Loucy (cell line): ENCODE measurements at regions not wholly inside any gene's neighbourhood (a gene's known extent, or its start where the extent isn't known, plus 50 kb on each side); places are given as distances from the start of the nearest gene placed in this dataset.

Source experiments
- H2AFZ ChIP-seq: fragments of 200-600 bp; sonication (generic); 2 replicates; pipeline ENCODE4 v1.6.0; 2016; ENCODE audit warnings: antibody characterized with exemption, mild to moderate bottlenecking, low read length, moderate library complexity
- H3F3A ChIP-seq: fragments of 200-600 bp; 2 replicates; pipeline ENCODE4 v1.6.0; 2016; ENCODE audit warnings: antibody characterized with exemption, low read depth, mild to moderate bottlenecking
- H3K27me3 ChIP-seq: fragments of 200-600 bp; sonication (generic); 2 replicates; pipeline ENCODE4 v1.6.1; 2014; ENCODE audit warnings: low read length, mild to moderate bottlenecking; ENCODE audit not compliant: insufficient read depth, poor library complexity, severe bottlenecking
- H3K36me3 ChIP-seq: fragments of 200-600 bp; sonication (generic); 2 replicates; pipeline ENCODE4 v1.6.1; 2016; ENCODE audit warnings: low read length; ENCODE audit not compliant: insufficient read depth
- H3K4me1 ChIP-seq: fragments of 200-600 bp; sonication (generic); 2 replicates; pipeline ENCODE4 v1.5.1; 2014; ENCODE audit warnings: low read length, mild to moderate bottlenecking; ENCODE audit not compliant: insufficient read depth, poor library complexity, severe bottlenecking
- H3K4me2 ChIP-seq: fragments of 200-600 bp; sonication (generic); 2 replicates; pipeline ENCODE4 v1.6.0; 2014; ENCODE audit warnings: antibody characterized with exemption, low read length, low read depth, mild to moderate bottlenecking; ENCODE audit not compliant: poor library complexity, severe bottlenecking
- H3K4me3 ChIP-seq: fragments of 200-600 bp; sonication (generic); 2 replicates; pipeline ENCODE4 v1.5.1; 2014; ENCODE audit warnings: low read length, mild to moderate bottlenecking, mixed read lengths; ENCODE audit not compliant: poor library complexity, severe bottlenecking
- H3K79me2 ChIP-seq: fragments of 200-600 bp; sonication (generic); 2 replicates; pipeline ENCODE4 v1.6.1; 2014; ENCODE audit warnings: low read length; ENCODE audit not compliant: insufficient read depth
- H3K9ac ChIP-seq: fragments of 200-600 bp; sonication (generic); 2 replicates; pipeline ENCODE4 v1.6.0; 2014; ENCODE audit warnings: mild to moderate bottlenecking, low read depth, low read length, moderate library complexity; ENCODE audit not compliant: poor library complexity, severe bottlenecking
- H3K9me2 ChIP-seq: fragments of 200-600 bp; sonication (generic); replicated peaks from 2 replicates; pipeline ENCODE4 v1.6.1; 2016; ENCODE audit warnings: low read depth, low read length, mixed read lengths
- H3K9me3 ChIP-seq: fragments of 200-600 bp; sonication (generic); 2 replicates; pipeline ENCODE4 v1.6.1; 2014; ENCODE audit warnings: mild to moderate bottlenecking, antibody characterized with exemption, low read length, low read depth; ENCODE audit not compliant: insufficient read depth
- H4K20me1 ChIP-seq: fragments of 200-600 bp; sonication (generic); 2 replicates; pipeline ENCODE4 v1.6.0; 2014; ENCODE audit warnings: antibody characterized with exemption, low read length, mild to moderate bottlenecking; ENCODE audit not compliant: insufficient read depth, poor library complexity, severe bottlenecking
- EZH2phosphoT487 ChIP-seq: fragments of 200-600 bp; IDR thresholded peaks from 2 replicates; pipeline ENCODE4 v1.6.1; 2018; ENCODE audit warnings: antibody characterized with exemption, mild to moderate bottlenecking, moderate library complexity, borderline replicate concordance
- TF ChIP-seq, protein P1 (sequence below): fragments of 200-600 bp; sonication (generic); conservative IDR thresholded peaks from 2 replicates; pipeline ENCODE4 v1.5.1; 2014; ENCODE audit warnings: mild to moderate bottlenecking, antibody characterized with exemption, low read length

DNA sequence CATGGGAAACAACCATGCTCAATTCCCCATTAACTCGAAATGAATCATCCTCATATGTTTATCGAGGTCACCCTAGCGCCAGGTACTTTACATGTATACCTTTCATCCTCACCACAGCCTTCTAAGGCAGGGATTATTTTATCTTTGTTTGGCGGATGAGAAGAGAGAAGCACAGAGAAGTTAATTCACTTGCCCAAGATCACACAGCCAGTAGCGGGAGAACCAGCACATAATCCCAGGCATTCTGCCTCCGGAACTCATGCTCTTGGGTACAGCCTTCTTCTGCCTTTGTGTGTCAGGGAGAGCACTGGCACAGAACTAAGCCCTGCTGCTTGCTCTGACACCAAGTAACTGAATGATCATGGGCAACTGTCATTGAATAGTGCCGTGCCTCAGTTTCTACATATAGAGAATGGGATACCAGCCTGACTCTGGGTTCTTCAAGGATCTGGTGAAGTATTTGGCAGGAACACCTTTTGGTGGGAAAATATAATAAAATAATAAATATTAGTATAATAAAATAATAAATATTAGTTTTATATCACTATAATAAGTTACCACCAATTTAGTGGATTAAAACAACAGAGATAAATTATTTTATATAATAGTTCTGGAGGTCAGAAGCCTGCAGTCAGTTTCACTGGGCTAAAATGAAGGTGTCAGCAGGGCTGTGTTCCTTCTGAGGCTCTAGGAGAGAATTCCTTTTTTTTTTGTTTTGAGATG, 220.9 kb downstream of the AACS start:
- Histone ChIP-seq H3K36me3 (no peaks in the 10 kb centered on the region), H3K9ac (no peak overlapping the region), H3K9me2 (no peaks in the 10 kb centered on the region), H3F3A (no peaks in the 10 kb centered on the region), H3K4me1 (no peaks in the 10 kb centered on the region), H3K79me2 (no peaks in the 10 kb centered on the region), H3K27me3 (no peaks in the 10 kb centered on the region), H3K4me3 (no peak overlapping the region), H3K4me2 (no peak overlapping the region), H4K20me1 (no peaks in the 10 kb centered on the region), H2AFZ (no peak overlapping the region), H3K9me3 (no peaks in the 10 kb centered on the region)
- TF ChIP-seq, protein P1, sequence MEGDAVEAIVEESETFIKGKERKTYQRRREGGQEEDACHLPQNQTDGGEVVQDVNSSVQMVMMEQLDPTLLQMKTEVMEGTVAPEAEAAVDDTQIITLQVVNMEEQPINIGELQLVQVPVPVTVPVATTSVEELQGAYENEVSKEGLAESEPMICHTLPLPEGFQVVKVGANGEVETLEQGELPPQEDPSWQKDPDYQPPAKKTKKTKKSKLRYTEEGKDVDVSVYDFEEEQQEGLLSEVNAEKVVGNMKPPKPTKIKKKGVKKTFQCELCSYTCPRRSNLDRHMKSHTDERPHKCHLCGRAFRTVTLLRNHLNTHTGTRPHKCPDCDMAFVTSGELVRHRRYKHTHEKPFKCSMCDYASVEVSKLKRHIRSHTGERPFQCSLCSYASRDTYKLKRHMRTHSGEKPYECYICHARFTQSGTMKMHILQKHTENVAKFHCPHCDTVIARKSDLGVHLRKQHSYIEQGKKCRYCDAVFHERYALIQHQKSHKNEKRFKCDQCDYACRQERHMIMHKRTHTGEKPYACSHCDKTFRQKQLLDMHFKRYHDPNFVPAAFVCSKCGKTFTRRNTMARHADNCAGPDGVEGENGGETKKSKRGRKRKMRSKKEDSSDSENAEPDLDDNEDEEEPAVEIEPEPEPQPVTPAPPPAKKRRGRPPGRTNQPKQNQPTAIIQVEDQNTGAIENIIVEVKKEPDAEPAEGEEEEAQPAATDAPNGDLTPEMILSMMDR = no peak
- TF ChIP-seq EZH2phosphoT487 = no peak

DNA sequence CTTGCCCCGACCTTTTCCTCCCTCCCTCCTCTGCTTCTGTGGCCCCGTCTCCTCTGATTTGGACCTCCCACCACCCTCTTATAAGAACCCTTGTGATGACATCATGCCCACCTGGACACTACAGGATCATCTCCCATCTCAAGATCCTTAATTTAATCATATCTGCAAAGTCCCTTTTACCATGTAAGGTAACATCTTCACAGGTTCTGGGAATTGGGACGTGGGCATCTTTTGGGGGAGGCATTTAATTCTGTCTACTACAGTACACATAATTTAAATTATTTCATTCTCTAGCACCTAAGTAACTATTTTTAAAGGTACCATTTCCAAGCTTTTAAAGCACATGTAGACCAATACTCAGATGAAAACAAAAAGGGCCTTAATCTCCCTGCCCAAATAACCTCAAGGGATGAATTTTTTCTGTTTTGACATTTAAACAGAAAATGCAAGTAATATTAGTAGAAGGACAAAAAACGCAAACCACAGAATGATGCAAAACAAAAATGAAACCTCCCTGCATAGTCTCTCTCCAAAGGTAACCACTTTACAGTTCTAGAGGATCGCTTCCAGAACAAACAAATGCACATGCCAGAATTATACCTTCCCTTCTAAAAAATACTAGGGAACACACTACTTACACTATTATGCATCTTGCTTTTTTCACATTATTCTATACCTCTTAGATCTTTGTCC, 222.1 kb downstream of the AACS start:
- no peaks in the 10 kb centered on the region for H4K20me1 ChIP-seq
- H3K4me3 ChIP-seq = no peak overlapping the region
- no peaks in the 10 kb centered on the region for H3K9me3 ChIP-seq
- no peak for TF ChIP-seq EZH2phosphoT487
- TF ChIP-seq, protein P1 = no peak
- no peak overlapping the region for H2AFZ ChIP-seq
- H3K4me1 ChIP-seq = no peaks in the 10 kb centered on the region
- no peaks in the 10 kb centered on the region for H3K27me3 ChIP-seq
- no peaks in the 10 kb centered on the region for H3F3A ChIP-seq
- no peak overlapping the region for H3K9ac ChIP-seq
- no peaks in the 10 kb centered on the region for H3K79me2 ChIP-seq
- no peaks in the 10 kb centered on the region for H3K36me3 ChIP-seq
- no peak overlapping the region for H3K4me2 ChIP-seq
- H3K9me2 ChIP-seq = no peaks in the 10 kb centered on the region

DNA sequence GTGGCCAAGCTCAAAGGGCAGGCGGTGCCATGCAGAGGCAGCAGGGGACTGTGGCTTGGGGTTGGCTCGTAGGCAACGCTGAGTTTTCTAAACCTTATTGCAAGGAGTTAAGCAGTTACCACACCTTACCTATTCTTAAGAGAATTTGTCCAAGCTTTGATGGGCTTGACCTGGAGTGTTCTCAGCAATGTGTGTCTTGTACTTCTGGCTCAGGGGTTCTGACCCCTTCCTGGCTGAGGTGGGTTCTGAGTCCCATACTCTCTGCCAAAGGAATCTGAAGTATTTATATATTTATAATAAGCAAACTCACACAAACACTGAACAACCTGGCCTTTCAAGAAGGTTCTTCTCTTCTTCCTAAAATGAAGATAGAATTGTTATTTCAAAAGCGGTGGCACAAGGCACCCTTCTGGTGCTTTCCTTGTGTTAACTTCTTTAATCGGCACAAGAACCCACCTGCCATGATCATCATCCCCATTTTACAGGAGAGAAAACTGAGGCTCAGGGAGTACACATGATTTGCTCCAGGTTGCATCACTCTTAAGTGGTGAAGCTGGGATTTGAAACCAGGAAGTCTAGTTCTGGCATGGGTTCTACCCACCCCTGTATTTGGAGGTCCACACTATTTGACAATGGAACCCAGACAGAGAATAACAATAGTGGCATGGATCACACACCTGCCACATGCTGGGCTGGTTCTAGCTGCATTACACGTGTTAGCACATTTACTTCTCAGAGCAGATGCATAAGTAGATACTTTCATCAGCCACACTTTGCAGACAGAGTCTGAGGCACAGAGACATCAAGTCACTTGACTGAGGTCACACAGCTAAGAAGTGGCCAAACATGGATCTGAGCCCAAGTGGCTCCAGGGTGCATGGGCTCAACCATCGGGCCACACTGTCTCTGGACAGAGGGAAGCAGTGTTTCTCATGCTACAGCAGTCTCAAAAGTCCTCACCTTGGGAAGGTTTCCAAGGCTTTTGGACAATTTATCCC, 224.0 kb downstream of the AACS start:
- H3K79me2 ChIP-seq = no peaks in the 10 kb centered on the region
- H3K9me3 ChIP-seq = no peaks in the 10 kb centered on the region
- no peaks in the 10 kb centered on the region for H3F3A ChIP-seq
- TF ChIP-seq EZH2phosphoT487 = no peak
- TF ChIP-seq, protein P1 = no peak
- no peak overlapping the region for H3K4me2 ChIP-seq
- H2AFZ ChIP-seq = no peak overlapping the region
- H3K9me2 ChIP-seq = no peaks in the 10 kb centered on the region
- no peaks in the 10 kb centered on the region for H3K36me3 ChIP-seq
- no peaks in the 10 kb centered on the region for H3K27me3 ChIP-seq
- no peaks in the 10 kb centered on the region for H3K4me1 ChIP-seq
- H4K20me1 ChIP-seq = no peaks in the 10 kb centered on the region
- H3K9ac ChIP-seq = no peak overlapping the region
- no peak overlapping the region for H3K4me3 ChIP-seq
